ENCODE measurements at regions not wholly inside any gene's neighbourhood (a gene's known extent, or its start where the extent isn't known, plus 50 kb on each side); places are given as distances from the start of the nearest gene placed in this dataset.

GRCh38 chr9:11457825-11458790 is 845.3 kb upstream of the PTPRD start:
- Mint-ChIP-seq H3K36me3 (no peaks in the 10 kb centered on the region), H3K4me1 (no peaks in the 10 kb centered on the region), H3K4me3 (no peak overlapping the region), H3K9me3 (peaks cover 4 to 11% of the 10 kb centered on the region in 2 donors), H3K27me3 (ENCODE audit: low read depth in 2 of 2) (no peaks in the 10 kb centered on the region), H3K27ac (no peak overlapping the region)
- no peak overlapping the region for H3K27ac ChIP-seq (ENCODE audit: low read length)
- ATAC-seq (no peak), DNase-seq (no peak)
- intact Hi-C loops (cut with micrococcal nuclease): no loop called here
- no peaks in the 10 kb centered on the region for H3K36me3 ChIP-seq (ENCODE audit: control insufficient read depth, insufficient read depth, low read length)
- no peaks in the 10 kb centered on the region for H3K4me1 ChIP-seq (ENCODE audit: control insufficient read depth, insufficient read depth, low read length)
- no peaks in the 10 kb centered on the region for H3K9me3 ChIP-seq (ENCODE audit: control insufficient read depth, insufficient read depth, low read length)
- H3K27me3 ChIP-seq (ENCODE audit: control insufficient read depth, insufficient read depth, low read length): no peaks in the 10 kb centered on the region
- no peak for TF ChIP-seq CTCF (IDR thresholded peaks at IDR 0.05)
- WGBS (ENCODE audit: insufficient coverage): 63% methylated on average over 6 of the region's 6 CpGs
- no peak overlapping the region for H3K4me3 ChIP-seq (ENCODE audit: low read length)

GRCh38 chr9:11469745-11470144 is 856.9 kb upstream of the PTPRD start:
- Mint-ChIP-seq H3K4me1 (no peaks in the 10 kb centered on the region), H3K27me3 (ENCODE audit: low read depth in 2 of 2) (no peaks in the 10 kb centered on the region), H3K9me3 (peaks cover 4 to 10% of the 10 kb centered on the region in 2 donors), H3K4me3 (no peak overlapping the region), H3K27ac (no peak overlapping the region), H3K36me3 (no peaks in the 10 kb centered on the region)
- Histone ChIP-seq H3K36me3 (ENCODE audit: control insufficient read depth, insufficient read depth, low read length) (no peaks in the 10 kb centered on the region), H3K9me3 (ENCODE audit: control insufficient read depth, insufficient read depth, low read length) (peaks cover 8% of the 10 kb centered on the region), H3K27ac (ENCODE audit: low read length) (no peak overlapping the region), H3K4me1 (ENCODE audit: control insufficient read depth, insufficient read depth, low read length) (no peaks in the 10 kb centered on the region), H3K4me3 (ENCODE audit: low read length) (no peak overlapping the region), H3K27me3 (ENCODE audit: control insufficient read depth, insufficient read depth, low read length) (no peaks in the 10 kb centered on the region)
- intact Hi-C loops (cut with micrococcal nuclease): no loop called here
- WGBS (ENCODE audit: insufficient coverage): no CpG with 5 or more reads among the region's 1 CpG
- ATAC-seq: no peak
- DNase-seq: no peak
- no peak for TF ChIP-seq CTCF (IDR thresholded peaks at IDR 0.05)

GRCh38 chr9:11471321-11471720 is 858.5 kb upstream of the PTPRD start:
- 88% methylated on average over 9 of the region's 9 CpGs for WGBS (ENCODE audit: insufficient coverage)
- no peak for DNase-seq
- no peak for ATAC-seq
- no peak overlapping the region for H3K4me3 Mint-ChIP-seq
- H3K36me3 ChIP-seq (ENCODE audit: control insufficient read depth, insufficient read depth, low read length): no peaks in the 10 kb centered on the region
- H3K36me3 Mint-ChIP-seq: no peaks in the 10 kb centered on the region
- H3K4me1 ChIP-seq (ENCODE audit: control insufficient read depth, insufficient read depth, low read length): no peaks in the 10 kb centered on the region
- no peak overlapping the region for H3K27ac ChIP-seq (ENCODE audit: low read length)
- H3K27ac Mint-ChIP-seq: no peak overlapping the region
- H3K9me3 Mint-ChIP-seq: peaks cover 6 to 9% of the 10 kb centered on the region in 2 donors
- TF ChIP-seq CTCF (IDR thresholded peaks at IDR 0.05): no peak
- no peaks in the 10 kb centered on the region for H3K4me1 Mint-ChIP-seq
- no peaks in the 10 kb centered on the region for H3K27me3 Mint-ChIP-seq (ENCODE audit: low read depth in 2 of 2)
- H3K4me3 ChIP-seq (ENCODE audit: low read length): no peak overlapping the region
- H3K27me3 ChIP-seq (ENCODE audit: control insufficient read depth, insufficient read depth, low read length): no peaks in the 10 kb centered on the region
- H3K9me3 ChIP-seq (ENCODE audit: control insufficient read depth, insufficient read depth, low read length): peaks cover 11% of the 10 kb centered on the region
- intact Hi-C loops (cut with micrococcal nuclease): no loop called here
